Colonic mucosa (tissue), 4 donors: ENCODE measurements at regions not wholly inside any gene's neighbourhood (a gene's known extent, or its start where the extent isn't known, plus 50 kb on each side); places are given as distances from the start of the nearest gene placed in this dataset.

Experiments
- DNase-seq: peaks from one replicate; pipeline ENCODE4 v3.0.0-alpha.2; 2020
- H3K27ac ChIP-seq: fragments of 200-600 bp; one replicate; pipeline ENCODE4 v1.8.0; 2021
- H3K27me3 ChIP-seq: fragments of 200-600 bp; one replicate; pipeline ENCODE4 v1.8.0; 2021
- H3K36me3 ChIP-seq: fragments of 200-600 bp; one replicate; pipeline ENCODE4 v1.8.0; 2021
- H3K4me1 ChIP-seq: fragments of 200-600 bp; one replicate; pipeline ENCODE4 v1.8.0; 2021; ENCODE audit warnings: mild to moderate bottlenecking
- H3K4me3 ChIP-seq: fragments of 200-600 bp; one replicate; pipeline ENCODE4 v1.8.0; 2021
- H3K9ac ChIP-seq, 2 donors: one replicate each; pipeline ENCODE4 v1.7.0; 2013; ENCODE audit warnings: control low read depth in 2 of 2, low read depth in 2 of 2, low read length in 2 of 2
- H3K9me3 ChIP-seq: fragments of 200-600 bp; one replicate; pipeline ENCODE4 v1.8.0; 2021
- intact Hi-C: fragments of 100-400 bp; cut with DNase I; formaldehyde crosslinking; loops from one replicate; pipeline ENCODE4 v1.14.1; 2022
- TF ChIP-seq, protein P1 (sequence below): fragments of 200-600 bp; IDR thresholded peaks from one replicate; pipeline ENCODE4 v1.8.0; 2022; ENCODE audit warnings: antibody characterized with exemption, mild to moderate bottlenecking
- donor health status: healthy.
- donor health status: DM: no; HTN: no; CAD: no.
- donor health status: DM: no; HTN: no; CAD: no.

GRCh38 chr5:164184158-164184557, 678.7 kb downstream of the MAT2B start:
- no peak for DNase-seq
- TF ChIP-seq, protein P1, sequence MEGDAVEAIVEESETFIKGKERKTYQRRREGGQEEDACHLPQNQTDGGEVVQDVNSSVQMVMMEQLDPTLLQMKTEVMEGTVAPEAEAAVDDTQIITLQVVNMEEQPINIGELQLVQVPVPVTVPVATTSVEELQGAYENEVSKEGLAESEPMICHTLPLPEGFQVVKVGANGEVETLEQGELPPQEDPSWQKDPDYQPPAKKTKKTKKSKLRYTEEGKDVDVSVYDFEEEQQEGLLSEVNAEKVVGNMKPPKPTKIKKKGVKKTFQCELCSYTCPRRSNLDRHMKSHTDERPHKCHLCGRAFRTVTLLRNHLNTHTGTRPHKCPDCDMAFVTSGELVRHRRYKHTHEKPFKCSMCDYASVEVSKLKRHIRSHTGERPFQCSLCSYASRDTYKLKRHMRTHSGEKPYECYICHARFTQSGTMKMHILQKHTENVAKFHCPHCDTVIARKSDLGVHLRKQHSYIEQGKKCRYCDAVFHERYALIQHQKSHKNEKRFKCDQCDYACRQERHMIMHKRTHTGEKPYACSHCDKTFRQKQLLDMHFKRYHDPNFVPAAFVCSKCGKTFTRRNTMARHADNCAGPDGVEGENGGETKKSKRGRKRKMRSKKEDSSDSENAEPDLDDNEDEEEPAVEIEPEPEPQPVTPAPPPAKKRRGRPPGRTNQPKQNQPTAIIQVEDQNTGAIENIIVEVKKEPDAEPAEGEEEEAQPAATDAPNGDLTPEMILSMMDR: no peak
- no peak overlapping the region for H3K9ac ChIP-seq
- H3K27me3 ChIP-seq: no peaks in the 10 kb centered on the region
- no peaks in the 10 kb centered on the region for H3K36me3 ChIP-seq
- H3K27ac ChIP-seq: no peak overlapping the region
- intact Hi-C loops: no loop called here
- no peaks in the 10 kb centered on the region for H3K4me1 ChIP-seq
- no peak overlapping the region for H3K4me3 ChIP-seq
- H3K9me3 ChIP-seq: no peaks in the 10 kb centered on the region

DNA sequence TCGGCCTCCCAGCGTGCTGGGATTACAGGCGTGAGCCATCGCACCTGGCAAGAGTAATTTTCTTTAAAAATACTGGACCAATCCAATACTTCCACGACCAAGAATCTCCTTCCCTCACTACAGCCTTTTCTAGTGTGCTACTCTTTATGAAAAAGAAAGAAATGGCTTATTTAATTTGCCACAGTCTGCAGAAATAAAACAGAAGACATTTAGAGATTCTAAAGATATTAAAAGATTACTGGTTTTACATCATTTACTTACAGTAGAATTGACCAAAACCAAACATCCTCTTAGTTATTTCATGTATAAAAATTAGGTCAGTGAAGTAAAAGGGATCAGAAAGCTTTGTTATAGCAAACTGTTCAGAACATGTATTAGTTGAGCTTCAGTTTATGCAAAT, 679.6 kb downstream of the MAT2B start:
- no peak overlapping the region for H3K4me3 ChIP-seq
- no peaks in the 10 kb centered on the region for H3K27me3 ChIP-seq
- no peaks in the 10 kb centered on the region for H3K9me3 ChIP-seq
- no peaks in the 10 kb centered on the region for H3K4me1 ChIP-seq
- intact Hi-C loops: no loop called here
- no peak overlapping the region for H3K27ac ChIP-seq
- H3K36me3 ChIP-seq: no peaks in the 10 kb centered on the region
- TF ChIP-seq, protein P1: no peak
- H3K9ac ChIP-seq: no peak overlapping the region
- no peak for DNase-seq

DNA sequence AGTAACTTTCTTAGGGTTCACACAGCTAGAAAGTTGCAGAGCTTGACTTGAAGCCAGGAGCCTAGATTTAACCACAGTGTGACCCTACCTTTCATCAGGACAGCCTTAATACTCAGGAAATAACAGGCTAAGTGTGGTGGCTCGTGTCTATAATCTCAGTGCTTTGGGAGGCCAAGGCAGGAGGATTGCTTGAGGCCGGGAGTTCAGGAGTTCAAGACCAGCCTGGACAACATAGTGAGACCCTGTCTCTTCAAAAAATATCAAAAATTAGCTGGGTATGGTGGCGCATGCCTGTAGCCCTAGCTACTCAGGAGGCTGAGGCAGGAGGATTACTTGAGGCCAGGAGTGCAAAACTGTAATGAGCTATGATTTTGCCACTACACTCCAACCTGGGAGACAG, 681.1 kb downstream of the MAT2B start:
- Histone ChIP-seq H3K4me1 (no peaks in the 10 kb centered on the region), H3K36me3 (no peaks in the 10 kb centered on the region), H3K9ac (no peak overlapping the region)

GRCh38 chr5:164187785-164188184, 682.4 kb downstream of the MAT2B start:
- intact Hi-C loops: no loop called here
- H3K27ac ChIP-seq: no peak overlapping the region
- H3K4me1 ChIP-seq: no peaks in the 10 kb centered on the region
- TF ChIP-seq, protein P1: no peak
- H3K9me3 ChIP-seq: no peaks in the 10 kb centered on the region
- DNase-seq: no peak
- no peaks in the 10 kb centered on the region for H3K27me3 ChIP-seq
- no peak overlapping the region for H3K4me3 ChIP-seq
- H3K36me3 ChIP-seq: no peaks in the 10 kb centered on the region
- no peak overlapping the region for H3K9ac ChIP-seq

More for the DNA sequence above, 681.1 kb downstream of the MAT2B start:
- H3K4me3 ChIP-seq: no peak overlapping the region
- H3K27me3 ChIP-seq: no peaks in the 10 kb centered on the region
- DNase-seq: no peak
- H3K27ac ChIP-seq: no peak overlapping the region
- TF ChIP-seq, protein P1: no peak
- intact Hi-C loops: no loop called here
- H3K9me3 ChIP-seq: no peaks in the 10 kb centered on the region

- no peak overlapping the region for H3K27ac ChIP-seq
- DNase-seq: no peak
- H3K9ac ChIP-seq: no peak overlapping the region
- TF ChIP-seq, protein P1: no peak
- H3K36me3 ChIP-seq: no peaks in the 10 kb centered on the region
- intact Hi-C loops: no loop called here
- H3K9me3 ChIP-seq: no peaks in the 10 kb centered on the region
- H3K27me3 ChIP-seq: no peaks in the 10 kb centered on the region
- H3K4me3 ChIP-seq: no peak overlapping the region
- H3K4me1 ChIP-seq: no peaks in the 10 kb centered on the region
Measured at GRCh38 chr5:164188733-164189148, 683.3 kb downstream of the MAT2B start.

DNA sequence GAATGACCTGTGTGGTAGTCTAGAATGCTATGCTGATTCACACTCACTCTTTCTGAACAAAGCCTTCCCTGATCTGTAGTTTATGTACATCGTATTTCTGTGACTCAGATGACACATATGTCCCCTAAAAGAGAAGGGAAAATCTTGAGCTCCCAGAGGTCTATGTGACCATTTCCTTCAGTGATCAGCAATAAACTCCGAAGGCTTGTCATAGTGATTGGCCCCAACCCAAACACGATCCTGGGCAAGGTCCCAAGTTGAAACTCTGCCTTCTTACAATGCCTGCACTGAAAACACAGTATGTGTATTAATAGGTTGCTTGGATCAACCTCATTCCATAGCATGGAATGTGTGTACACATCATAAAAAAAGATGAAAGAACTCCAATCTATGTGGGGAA, 685.8 kb downstream of the MAT2B start:
- Histone ChIP-seq H3K4me1 (no peaks in the 10 kb centered on the region), H3K27me3 (no peaks in the 10 kb centered on the region), H3K9me3 (no peaks in the 10 kb centered on the region), H3K27ac (no peak overlapping the region), H3K4me3 (no peak overlapping the region), H3K36me3 (no peaks in the 10 kb centered on the region), H3K9ac (no peak overlapping the region)
- TF ChIP-seq, protein P1: no peak
- peak; percentile 51 for DNase-seq
- intact Hi-C loops: no loop called here
